ENCODE measurements at regions not wholly inside any gene's neighbourhood (a gene's known extent, or its start where the extent isn't known, plus 50 kb on each side); places are given as distances from the start of the nearest gene placed in this dataset.

- no peaks in the 10 kb centered on the region for H3K9me3 ChIP-seq (ENCODE audit: low read depth, low read length, poor library complexity, severe bottlenecking)
- intact Hi-C loops (cut with micrococcal nuclease; ENCODE audit: unreplicated experiment), result no loop called here
- H3K4me3 ChIP-seq (ENCODE audit: low read depth, low read length, poor library complexity, severe bottlenecking), result no peak overlapping the region
- CTCF ChIA-PET, result no interaction called here
- H3K4me1 ChIP-seq (ENCODE audit: insufficient read depth, low read length, poor library complexity, severe bottlenecking), result no peaks in the 10 kb centered on the region
- no TSS peak for BruUV-seq (replicated peaks)
- TF ChIP-seq CTCF (conservative IDR thresholded peaks at IDR 0.05; ENCODE audit: low read depth, low read length) (no peak), EZH2 (IDR thresholded peaks at IDR 0.05; ENCODE audit: borderline replicate concordance, low read depth, low read length, poor library complexity, severe bottlenecking) (no peak)
- H3K27ac ChIP-seq (ENCODE audit: low read depth, low read length, poor library complexity, severe bottlenecking), result no peak overlapping the region
- POLR2A ChIA-PET (ENCODE audit: low non-redundant PET), result interaction anchor here (0.6 kb wide), 1 partner anchor 1029 kb away, joined by 3 read pairs; no protein-coding TSS in a partner anchor
- H3K36me3 ChIP-seq (ENCODE audit: insufficient read depth, low read length, poor library complexity, severe bottlenecking), result no peaks in the 10 kb centered on the region
- H3K27me3 ChIP-seq (replicated peaks; ENCODE audit: insufficient read depth, low read depth, low read length, poor library complexity), result peaks cover 37% of the 10 kb centered on the region
- DNase-seq (ENCODE audit: low spot score), result peak; percentile 36
These were observed 193.2 kb downstream of the TEX36 start for GRCh38 chr10:125489731-125490130.

GRCh38 chr10:125485665-125486064 is 197.3 kb downstream of the TEX36 start:
- H3K9me3 ChIP-seq (ENCODE audit: low read depth, low read length, poor library complexity, severe bottlenecking), result no peaks in the 10 kb centered on the region
- intact Hi-C loops (cut with micrococcal nuclease; ENCODE audit: unreplicated experiment), result no loop called here
- TF ChIP-seq CTCF (conservative IDR thresholded peaks at IDR 0.05; ENCODE audit: low read depth, low read length), result no peak
- TF ChIP-seq EZH2 (IDR thresholded peaks at IDR 0.05; ENCODE audit: borderline replicate concordance, low read depth, low read length, poor library complexity, severe bottlenecking), result no peak
- no peaks in the 10 kb centered on the region for H3K4me1 ChIP-seq (ENCODE audit: insufficient read depth, low read length, poor library complexity, severe bottlenecking)
- no peaks in the 10 kb centered on the region for H3K36me3 ChIP-seq (ENCODE audit: insufficient read depth, low read length, poor library complexity, severe bottlenecking)
- no TSS peak for BruUV-seq (replicated peaks)
- DNase-seq (ENCODE audit: low spot score), result no peak
- H3K27ac ChIP-seq (ENCODE audit: low read depth, low read length, poor library complexity, severe bottlenecking), result no peak overlapping the region
- peaks cover 56% of the 10 kb centered on the region for H3K27me3 ChIP-seq (replicated peaks; ENCODE audit: insufficient read depth, low read depth, low read length, poor library complexity)
- H3K4me3 ChIP-seq (ENCODE audit: low read depth, low read length, poor library complexity, severe bottlenecking), result no peak overlapping the region
- ChIA-PET CTCF (no interaction called here), POLR2A (ENCODE audit: low non-redundant PET) (no interaction called here)

- H3K4me3 ChIP-seq (ENCODE audit: low read depth, low read length, poor library complexity, severe bottlenecking), result no peak overlapping the region
- H3K27me3 ChIP-seq (replicated peaks; ENCODE audit: insufficient read depth, low read depth, low read length, poor library complexity), result peaks cover 57% of the 10 kb centered on the region
- CTCF ChIA-PET, result no interaction called here
- no peak for DNase-seq (ENCODE audit: low spot score)
- BruUV-seq (replicated peaks), result no TSS peak
- POLR2A ChIA-PET (ENCODE audit: low non-redundant PET), result no interaction called here
- no peaks in the 10 kb centered on the region for H3K9me3 ChIP-seq (ENCODE audit: low read depth, low read length, poor library complexity, severe bottlenecking)
- no peaks in the 10 kb centered on the region for H3K36me3 ChIP-seq (ENCODE audit: insufficient read depth, low read length, poor library complexity, severe bottlenecking)
- no peak overlapping the region for H3K27ac ChIP-seq (ENCODE audit: low read depth, low read length, poor library complexity, severe bottlenecking)
- no peaks in the 10 kb centered on the region for H3K4me1 ChIP-seq (ENCODE audit: insufficient read depth, low read length, poor library complexity, severe bottlenecking)
- TF ChIP-seq CTCF (conservative IDR thresholded peaks at IDR 0.05; ENCODE audit: low read depth, low read length) (no peak), EZH2 (IDR thresholded peaks at IDR 0.05; ENCODE audit: borderline replicate concordance, low read depth, low read length, poor library complexity, severe bottlenecking) (no peak)
- intact Hi-C loops (cut with micrococcal nuclease; ENCODE audit: unreplicated experiment), result no loop called here
These were observed 198.8 kb downstream of the TEX36 start for GRCh38 chr10:125484035-125484732.
